HL-60 (cell line): ENCODE measurements at regions not wholly inside any gene's neighbourhood (a gene's known extent, or its start where the extent isn't known, plus 50 kb on each side); places are given as distances from the start of the nearest gene placed in this dataset.

ENCODE experiments used
- CTCF ChIP-seq: IDR thresholded peaks from one replicate; pipeline ENCODE4 v1.5.1; 2011; ENCODE audit warnings: low read length, control low read depth, inconsistent platforms; ENCODE audit not compliant: insufficient read depth
- POLR2AphosphoS5 ChIP-seq: IDR thresholded peaks from 2 replicates; pipeline ENCODE4 v1.6.1; 2012; ENCODE audit warnings: low read depth

DNA sequence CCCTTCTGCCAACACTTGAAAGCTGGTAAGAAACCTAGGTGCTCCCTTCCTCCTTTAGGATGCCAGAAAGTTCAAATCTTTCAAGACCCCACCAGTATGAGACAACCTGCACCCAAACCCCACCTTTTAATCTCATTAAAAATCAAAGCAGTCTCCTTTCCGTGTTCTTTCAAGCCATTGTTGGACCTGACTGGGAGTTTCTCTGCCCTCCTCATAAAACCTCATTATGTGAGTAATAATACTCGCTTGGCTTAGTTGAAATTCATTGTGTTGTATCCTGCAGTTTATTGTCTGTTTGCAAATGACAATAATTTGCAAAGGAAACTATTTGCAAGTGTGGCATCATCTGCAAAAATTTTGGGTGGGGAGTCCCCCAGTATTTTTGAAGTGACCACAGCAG, 133.2 kb upstream of the VEGFC start:
- TF ChIP-seq CTCF (no peak), POLR2AphosphoS5 (no peak)
